Superior temporal gyrus (tissue), 1 donor: ENCODE measurements at regions not wholly inside any gene's neighbourhood (a gene's known extent, or its start where the extent isn't known, plus 50 kb on each side); places are given as distances from the start of the nearest gene placed in this dataset.
"Not testable (repeated sequence)": the region's sequence is repeated elsewhere in the genome, so short reads cannot be mapped to it uniquely, and the experiment has no call there.

Experiments used
- DNase-seq: peaks from one replicate; pipeline ENCODE4 v3.0.0-alpha.2; 2016; ENCODE audit errors: extremely low spot score

DNA sequence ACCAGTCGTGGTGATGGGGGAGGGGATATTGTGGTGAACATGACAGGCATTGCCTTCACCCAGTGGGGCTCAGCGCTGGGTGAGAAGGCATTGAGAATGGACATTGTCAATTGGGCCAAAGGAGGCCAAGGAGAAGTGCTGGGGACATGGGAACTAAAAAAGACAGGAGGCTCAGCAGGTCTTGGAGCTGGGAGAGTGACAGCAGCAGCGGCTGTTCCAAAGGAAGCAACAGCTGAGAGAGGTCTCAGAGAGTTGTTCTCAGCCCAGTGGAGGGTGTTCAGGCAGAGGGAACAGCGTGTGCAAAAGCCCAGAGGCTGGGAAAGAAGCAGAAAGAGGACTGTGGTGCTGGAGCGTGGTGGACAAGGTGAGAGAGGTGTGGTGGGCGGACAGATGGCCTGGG is 56.6 kb upstream of the ASNS start:
- not testable (repeated sequence) for DNase-seq

DNA sequence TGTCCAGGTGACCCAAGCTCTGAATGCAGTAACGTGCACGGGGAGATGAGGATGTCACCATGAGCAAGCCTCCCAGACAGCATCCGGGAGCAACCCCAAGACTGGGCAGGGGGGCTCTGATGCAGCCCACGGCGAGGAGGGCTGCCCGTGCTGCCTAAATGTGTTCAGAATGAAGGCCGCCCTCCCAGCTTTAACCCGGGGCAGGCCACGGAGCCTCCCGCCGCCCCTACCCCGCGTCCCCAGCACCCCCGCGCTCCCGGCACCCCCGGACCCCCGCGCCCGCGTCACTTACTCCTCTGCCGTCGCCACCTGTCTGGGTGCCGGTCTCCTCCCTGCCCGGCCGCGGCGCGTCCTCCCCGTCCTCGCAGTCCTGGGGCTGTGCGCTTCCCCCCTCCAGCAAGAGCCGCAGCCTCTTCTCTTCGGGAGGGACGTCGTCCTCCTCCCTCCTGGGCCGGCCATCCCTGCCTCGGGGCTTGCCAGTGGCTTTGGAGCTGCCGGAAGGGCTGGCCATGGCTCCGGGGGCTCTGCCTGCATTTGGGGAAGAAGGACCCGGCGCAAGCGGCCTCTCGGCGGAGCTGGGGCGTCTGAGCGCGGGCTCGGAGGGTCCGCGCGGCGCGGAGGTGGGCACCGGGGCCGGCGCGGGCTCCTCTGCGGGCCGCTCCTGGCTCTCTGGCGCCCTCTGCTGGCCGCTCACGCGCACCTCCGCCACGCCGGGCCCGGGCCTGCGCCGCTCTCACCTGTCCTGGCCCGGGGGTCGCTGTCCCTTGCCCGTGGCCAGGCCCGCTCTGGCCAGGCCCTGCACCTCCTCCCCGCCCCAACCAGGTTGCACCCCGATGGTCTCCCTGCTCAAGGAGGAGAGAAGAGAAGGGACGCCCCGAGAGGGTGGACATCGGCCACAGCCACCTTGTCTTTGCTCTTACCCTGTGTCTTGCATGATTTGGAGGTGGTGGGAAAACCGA is 55.9 kb upstream of the ASNS start:
- DNase-seq: peak; percentile 42
